ENCODE measurements at regions not wholly inside any gene's neighbourhood (a gene's known extent, or its start where the extent isn't known, plus 50 kb on each side); places are given as distances from the start of the nearest gene placed in this dataset.

- no peak for TF ChIP-seq CTCF (IDR thresholded peaks at IDR 0.05 in 4 of 5, conservative IDR thresholded peaks at IDR 0.05 in 1 of 5)
- TF ChIP-seq POLR2A (IDR thresholded peaks at IDR 0.05): no peak
These were observed 128.1 kb upstream of the SMIM23 start for GRCh38 chr5:171657473-171657872.

Measured in gastrocnemius medialis (tissue), 4 donors.